WI38 (cell line): ENCODE measurements at regions not wholly inside any gene's neighbourhood (a gene's known extent, or its start where the extent isn't known, plus 50 kb on each side); places are given as distances from the start of the nearest gene placed in this dataset.

Experiments used
- H3K4me3 ChIP-seq: 2 replicates; pipeline ENCODE4 v1.5.1; 2011; ENCODE audit warnings: low read depth, mild to moderate bottlenecking, control low read depth, low read length
- TF ChIP-seq, protein P1 (sequence below): IDR thresholded peaks from 2 replicates; pipeline ENCODE4 v1.5.1; 2012; ENCODE audit warnings: low read depth, mild to moderate bottlenecking, control low read depth, low read length

DNA sequence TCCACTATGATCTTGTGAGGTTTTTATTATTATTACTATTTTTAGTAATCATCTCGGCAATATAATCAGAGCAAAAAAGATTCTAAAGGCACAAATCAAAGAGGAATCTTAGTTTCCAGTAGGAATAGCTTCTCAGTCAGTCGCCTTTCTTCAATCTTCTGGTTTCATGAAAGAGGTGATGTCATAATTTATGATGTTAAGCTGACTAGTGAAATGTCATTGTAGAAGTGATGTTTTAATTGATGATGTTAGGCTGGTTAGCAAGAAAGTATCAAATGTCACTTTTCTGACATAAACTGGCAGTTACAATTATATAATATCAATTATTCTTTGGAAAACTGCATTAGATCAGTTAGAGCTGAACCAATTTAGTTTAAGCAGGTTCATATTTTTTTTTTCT lies 476.7 kb upstream of the ETAA1 start:
- H3K4me3 ChIP-seq: no peak overlapping the region
- TF ChIP-seq, protein P1, sequence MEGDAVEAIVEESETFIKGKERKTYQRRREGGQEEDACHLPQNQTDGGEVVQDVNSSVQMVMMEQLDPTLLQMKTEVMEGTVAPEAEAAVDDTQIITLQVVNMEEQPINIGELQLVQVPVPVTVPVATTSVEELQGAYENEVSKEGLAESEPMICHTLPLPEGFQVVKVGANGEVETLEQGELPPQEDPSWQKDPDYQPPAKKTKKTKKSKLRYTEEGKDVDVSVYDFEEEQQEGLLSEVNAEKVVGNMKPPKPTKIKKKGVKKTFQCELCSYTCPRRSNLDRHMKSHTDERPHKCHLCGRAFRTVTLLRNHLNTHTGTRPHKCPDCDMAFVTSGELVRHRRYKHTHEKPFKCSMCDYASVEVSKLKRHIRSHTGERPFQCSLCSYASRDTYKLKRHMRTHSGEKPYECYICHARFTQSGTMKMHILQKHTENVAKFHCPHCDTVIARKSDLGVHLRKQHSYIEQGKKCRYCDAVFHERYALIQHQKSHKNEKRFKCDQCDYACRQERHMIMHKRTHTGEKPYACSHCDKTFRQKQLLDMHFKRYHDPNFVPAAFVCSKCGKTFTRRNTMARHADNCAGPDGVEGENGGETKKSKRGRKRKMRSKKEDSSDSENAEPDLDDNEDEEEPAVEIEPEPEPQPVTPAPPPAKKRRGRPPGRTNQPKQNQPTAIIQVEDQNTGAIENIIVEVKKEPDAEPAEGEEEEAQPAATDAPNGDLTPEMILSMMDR: no peak

DNA sequence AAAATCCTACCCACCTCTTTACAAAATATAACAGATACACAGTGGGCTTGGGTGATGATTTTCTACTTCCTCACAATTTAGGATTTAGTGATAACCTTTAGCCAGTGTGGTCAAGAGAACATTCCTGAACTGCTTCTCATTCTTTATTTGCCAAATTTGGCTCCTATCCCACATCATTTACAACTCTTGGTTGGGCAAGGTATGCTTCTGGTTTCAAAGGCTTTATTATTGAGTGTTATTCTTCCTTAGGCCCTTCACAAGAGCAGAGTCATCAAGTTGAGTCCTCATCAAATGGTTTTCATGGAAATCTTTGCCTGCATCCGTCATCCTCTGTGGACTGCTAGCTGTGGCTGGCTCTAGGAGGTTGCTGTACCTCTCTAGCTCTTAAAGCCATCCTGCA lies 472.0 kb upstream of the ETAA1 start:
- TF ChIP-seq, protein P1: no peak
- no peak overlapping the region for H3K4me3 ChIP-seq

DNA sequence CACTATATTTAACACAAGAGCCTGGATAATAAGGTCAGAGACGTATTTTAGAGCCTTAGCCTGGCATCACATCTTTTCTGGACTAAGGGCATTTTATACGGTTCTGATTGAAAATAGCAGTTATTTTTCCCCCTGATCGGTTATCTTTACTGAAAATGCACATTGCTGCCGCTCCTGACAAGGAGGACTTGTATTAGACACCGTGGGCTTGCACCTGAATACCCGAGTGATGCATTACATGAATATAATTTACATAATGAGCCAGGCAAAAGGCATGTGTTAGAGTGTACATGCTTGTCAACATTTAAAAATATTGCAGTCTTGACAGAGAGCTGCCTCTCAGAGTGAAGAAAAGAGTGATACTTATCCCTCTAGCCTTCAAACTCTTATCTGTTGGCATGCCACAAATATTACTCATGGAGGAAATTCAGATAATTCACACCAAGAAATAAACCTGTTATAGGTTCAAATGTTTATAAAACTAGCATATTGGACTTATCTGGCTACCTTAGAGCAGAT lies 470.5 kb upstream of the ETAA1 start:
- no peak overlapping the region for H3K4me3 ChIP-seq
- TF ChIP-seq, protein P1: no peak

DNA sequence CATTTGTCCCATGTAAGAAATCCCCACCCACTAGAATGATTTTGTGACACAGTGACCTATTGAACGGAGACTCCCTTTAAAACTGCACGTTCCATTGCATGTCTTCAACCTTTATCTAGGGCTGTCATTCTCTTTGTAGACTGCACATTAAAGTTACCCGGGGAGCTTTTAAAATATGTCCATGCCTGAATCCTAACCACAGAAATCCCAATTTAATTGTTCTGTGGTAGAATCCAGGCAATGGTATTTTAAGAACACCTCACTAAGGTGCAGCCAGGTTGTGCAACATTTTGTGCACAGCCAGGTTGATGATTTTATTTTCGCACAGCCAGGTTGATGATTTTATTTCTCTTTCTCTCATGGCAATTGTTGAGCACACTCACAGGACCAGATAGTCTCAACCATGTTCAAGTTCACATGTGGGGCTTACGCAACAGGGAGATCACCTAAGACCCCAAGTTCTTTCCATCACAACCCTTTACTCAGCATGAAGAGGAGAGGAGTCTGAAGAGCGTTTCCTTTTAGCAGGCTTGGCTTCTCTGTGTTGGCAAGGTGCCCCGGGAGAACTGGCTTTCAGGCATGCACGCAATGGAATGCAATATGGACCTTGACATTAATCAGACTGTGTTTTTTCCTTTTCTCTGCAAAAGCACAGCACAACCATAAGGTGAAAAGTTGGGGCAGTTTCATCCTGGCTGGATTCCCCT lies 467.3 kb upstream of the ETAA1 start:
- H3K4me3 ChIP-seq: no peak overlapping the region
- TF ChIP-seq, protein P1: no peak

DNA sequence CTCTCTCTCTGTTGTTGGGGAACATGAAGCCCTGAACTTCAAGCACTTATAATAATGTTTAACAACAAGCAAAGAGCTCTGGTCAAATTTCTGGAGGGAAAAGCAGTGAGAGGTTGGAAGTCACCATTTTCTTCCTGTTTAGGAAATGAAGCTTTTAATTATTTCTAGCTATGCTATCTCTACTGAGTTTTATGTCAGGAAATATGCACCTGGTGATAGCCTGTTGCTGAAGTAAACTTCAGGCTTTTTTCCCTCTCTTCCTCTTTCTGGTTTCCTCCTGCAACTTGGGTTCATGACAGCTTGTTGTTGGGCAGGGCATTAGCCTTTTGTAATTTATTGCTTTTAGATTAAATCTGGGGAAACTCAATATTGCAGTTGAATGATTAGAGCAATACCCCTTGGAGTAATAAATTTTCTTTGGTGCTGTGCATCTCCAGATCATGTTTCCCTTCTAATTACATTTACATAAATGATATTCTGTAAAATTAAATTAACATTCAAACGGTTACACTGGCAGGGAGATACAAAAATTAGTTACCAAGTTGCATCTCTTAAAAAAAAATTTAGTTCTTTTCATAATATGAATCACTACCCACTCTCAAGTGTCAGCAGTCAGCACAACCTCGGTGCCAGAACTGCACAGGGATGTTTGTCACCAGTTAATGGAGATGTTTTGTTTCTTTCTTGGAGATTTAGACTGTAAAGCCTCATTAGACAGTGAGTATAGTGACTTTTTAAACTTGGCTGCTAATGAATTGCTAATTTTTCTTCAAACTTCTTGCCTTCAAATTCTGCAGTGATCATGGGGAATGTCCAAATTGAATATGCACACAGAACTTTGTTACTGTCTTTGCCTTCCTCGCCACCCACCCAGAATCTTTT lies 466.6 kb upstream of the ETAA1 start:
- TF ChIP-seq, protein P1: no peak
- H3K4me3 ChIP-seq: no peak overlapping the region

DNA sequence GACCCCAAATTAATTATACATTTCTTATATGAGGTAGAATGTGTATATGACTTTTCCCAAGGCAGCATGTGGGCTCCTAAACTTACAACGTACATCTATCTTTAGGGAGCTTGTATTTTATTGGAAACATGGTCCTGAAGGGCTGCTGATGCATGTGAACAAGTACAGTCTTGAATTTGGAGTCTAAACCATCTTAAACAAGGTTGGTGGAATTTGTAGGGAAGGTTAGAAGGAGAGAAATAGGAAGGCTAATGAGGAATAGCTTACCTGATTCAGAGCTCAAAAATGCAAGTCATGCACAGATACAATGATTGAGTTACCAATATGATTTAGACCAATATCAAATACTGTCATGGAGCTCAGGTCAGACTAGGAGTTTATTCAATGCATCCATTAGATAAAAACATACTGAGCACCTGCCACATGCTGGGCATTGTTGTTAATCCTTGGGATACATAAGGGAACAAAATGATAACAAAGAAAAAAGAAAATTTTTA lies 458.6 kb upstream of the ETAA1 start:
- TF ChIP-seq, protein P1: no peak
- no peak overlapping the region for H3K4me3 ChIP-seq
